Astrocyte (in vitro differentiated cells and primary cell): ENCODE measurements at regions not wholly inside any gene's neighbourhood (a gene's known extent, or its start where the extent isn't known, plus 50 kb on each side); places are given as distances from the start of the nearest gene placed in this dataset.

Source experiments
- CTCF ChIP-seq: IDR thresholded peaks from 2 replicates; pipeline ENCODE4 v1.5.1; 2011; ENCODE audit warnings: low read depth, mild to moderate bottlenecking, inconsistent platforms, low read length, moderate library complexity; ENCODE audit not compliant: insufficient read depth
- EZH2 ChIP-seq: IDR thresholded peaks from 2 replicates; pipeline ENCODE4 v1.6.1; 2012; ENCODE audit warnings: mild to moderate bottlenecking, low read length, inconsistent platforms; ENCODE audit not compliant: insufficient read depth

- TF ChIP-seq CTCF (no peak), EZH2 (no peak)
Observed at GRCh38 chr16:59854846-59855439, 1120.8 kb upstream of the GOT2 start.
